GM18505 (cell line): ENCODE measurements at regions not wholly inside any gene's neighbourhood (a gene's known extent, or its start where the extent isn't known, plus 50 kb on each side); places are given as distances from the start of the nearest gene placed in this dataset.
A peak's percentile ranks its signal among the peaks of the same experiment; 100 is the strongest.

Experiments
- ATAC-seq: cut with Tn5 transposase; IDR thresholded peaks from one replicate; pipeline ENCODE4 v1.9.1; 2021; ENCODE audit not compliant: unreplicated experiment
- POLR2A ChIP-seq: IDR thresholded peaks from 4 replicates; pipeline ENCODE4 v1.6.1; 2011; ENCODE audit warnings: borderline replicate concordance; ENCODE audit not compliant: insufficient read depth, insufficient read length; ENCODE audit errors: extremely low read depth

- no peak for ATAC-seq
- TF ChIP-seq POLR2A = no peak
Observed at GRCh38 chrX:106300239-106300638, 132.1 kb downstream of the PWWP3B start.

GRCh38 chrX:106300656-106301055, 132.6 kb downstream of the PWWP3B start:
- no peak for ATAC-seq

GRCh38 chrX:106302304-106302703, 134.2 kb downstream of the PWWP3B start:
- no peak for TF ChIP-seq POLR2A
- ATAC-seq = no peak

More at GRCh38 chrX:106300656-106301055, 132.6 kb downstream of the PWWP3B start:
- TF ChIP-seq POLR2A = no peak

GRCh38 chrX:106306391-106306947, 138.4 kb downstream of the PWWP3B start:
- no peak for ATAC-seq
- no peak for TF ChIP-seq POLR2A

- TF ChIP-seq POLR2A = no peak
- ATAC-seq = no peak
Observed at GRCh38 chrX:106323357-106323756, 155.3 kb downstream of the PWWP3B start.

GRCh38 chrX:106331606-106332005, 163.5 kb downstream of the PWWP3B start:
- TF ChIP-seq POLR2A = no peak
- ATAC-seq = no peak

GRCh38 chrX:106341823-106342222, 173.7 kb downstream of the PWWP3B start:
- no peak for ATAC-seq
- no peak for TF ChIP-seq POLR2A

GRCh38 chrX:106356580-106356979, 188.5 kb downstream of the PWWP3B start:
- no peak for TF ChIP-seq POLR2A
- ATAC-seq = no peak

GRCh38 chrX:106363214-106363613, 195.1 kb downstream of the PWWP3B start:
- TF ChIP-seq POLR2A = no peak
- no peak for ATAC-seq

GRCh38 chrX:106378616-106379015, 210.5 kb downstream of the PWWP3B start:
- peak; percentile 92 for ATAC-seq

GRCh38 chrX:106391284-106391911, 220.4 kb upstream of the RADX start:
- no peak for TF ChIP-seq POLR2A
- ATAC-seq = no peak

More at GRCh38 chrX:106378616-106379015, 210.5 kb downstream of the PWWP3B start:
- TF ChIP-seq POLR2A = no peak

GRCh38 chrX:106392346-106392745, 219.4 kb upstream of the RADX start:
- no peak for ATAC-seq
- no peak for TF ChIP-seq POLR2A

- TF ChIP-seq POLR2A = no peak
- ATAC-seq = no peak
Observed at GRCh38 chrX:106397788-106398538, 213.8 kb upstream of the RADX start.
